ENCODE measurements at regions not wholly inside any gene's neighbourhood (a gene's known extent, or its start where the extent isn't known, plus 50 kb on each side); places are given as distances from the start of the nearest gene placed in this dataset.

DNA sequence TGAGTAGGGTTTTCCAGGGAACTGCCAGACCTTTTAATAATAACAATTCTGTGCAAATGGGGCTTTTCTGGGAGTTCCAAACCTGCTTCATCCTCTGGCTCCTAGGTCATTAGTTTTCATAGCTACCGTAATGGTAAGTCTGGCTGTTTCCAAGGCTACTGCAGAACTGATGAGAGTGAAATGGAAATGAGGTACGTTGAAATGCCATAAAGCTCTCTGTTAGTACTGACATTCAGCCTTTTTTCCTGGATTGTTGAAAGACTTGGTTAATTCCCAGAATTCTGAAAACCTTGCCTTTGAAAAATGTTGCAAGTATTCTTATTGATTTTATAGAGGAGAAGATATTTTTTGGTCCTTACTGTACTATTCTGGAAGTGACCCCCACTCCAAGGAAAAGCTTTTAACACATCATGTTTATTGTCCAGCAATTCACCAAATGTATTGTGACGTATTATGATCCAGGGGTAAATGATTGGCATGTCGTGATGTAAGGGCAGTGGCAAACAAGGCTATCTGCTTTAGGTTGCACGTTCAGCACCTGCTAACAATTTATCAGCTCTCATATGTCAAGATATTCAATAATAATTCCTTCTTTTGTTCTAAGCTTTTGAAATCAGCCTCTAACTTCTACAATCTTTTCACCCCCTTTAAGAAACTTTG, 767.0 kb upstream of the RAB6C start:
- intact Hi-C loops (cut with DNase I) = no loop called here
- Histone ChIP-seq H3K27me3 (replicated peaks; ENCODE audit: insufficient read depth) (no peaks in the 10 kb centered on the region), H3K27ac (no peak overlapping the region), H3K36me3 (no peaks in the 10 kb centered on the region), H3K4me1 (replicated peaks) (no peaks in the 10 kb centered on the region), H3K9me3 (no peaks in the 10 kb centered on the region), H3K4me3 (no peak overlapping the region)
- TF ChIP-seq POLR2A (IDR thresholded peaks at IDR 0.05) = no peak
- TF ChIP-seq CTCF (IDR thresholded peaks at IDR 0.05) = no peak
- TF ChIP-seq POLR2AphosphoS5 (IDR thresholded peaks at IDR 0.05) = no peak
- WGBS = 85% methylated on average over 5 of the region's 5 CpGs
- no peak for DNase-seq (ENCODE audit: low spot score)

- Histone ChIP-seq H3K27ac (no peak overlapping the region), H3K4me3 (no peak overlapping the region), H3K36me3 (no peaks in the 10 kb centered on the region), H3K9me3 (no peaks in the 10 kb centered on the region), H3K4me1 (replicated peaks) (no peaks in the 10 kb centered on the region), H3K27me3 (replicated peaks; ENCODE audit: insufficient read depth) (no peaks in the 10 kb centered on the region)
- 95% methylated on average over 10 of the region's 10 CpGs for WGBS
- no peak for DNase-seq (ENCODE audit: low spot score)
- intact Hi-C loops (cut with DNase I) = no loop called here
- TF ChIP-seq POLR2A (IDR thresholded peaks at IDR 0.05) = no peak
These were observed 755.4 kb upstream of the RAB6C start for GRCh38 chr2:129224022-129224421.

DNA sequence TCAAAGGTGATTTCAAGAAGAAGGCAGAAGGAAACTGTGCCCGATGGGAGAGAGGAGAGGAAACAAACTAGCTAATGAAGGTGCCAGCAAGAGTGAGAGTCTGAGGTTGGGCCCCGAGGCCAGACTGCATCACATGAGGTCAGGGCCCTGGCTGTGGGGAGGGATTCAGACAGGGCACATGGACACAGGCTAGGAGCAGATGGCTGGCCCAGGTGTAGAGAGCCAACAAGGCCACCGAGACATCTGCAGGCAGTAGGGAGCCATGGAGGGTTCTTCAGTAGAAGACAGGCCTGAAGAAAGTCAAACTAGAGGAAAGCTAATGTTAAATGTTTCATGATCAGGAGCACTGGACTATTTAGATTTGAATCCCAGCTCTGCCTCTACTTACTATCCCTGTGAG, 755.0 kb upstream of the RAB6C start:
- no peak overlapping the region for H3K4me3 ChIP-seq
- no peaks in the 10 kb centered on the region for H3K9me3 ChIP-seq
- no peaks in the 10 kb centered on the region for H3K4me1 ChIP-seq (replicated peaks)
- TF ChIP-seq POLR2AphosphoS5 (IDR thresholded peaks at IDR 0.05) (no peak), CTCF (IDR thresholded peaks at IDR 0.05) (no peak), POLR2A (IDR thresholded peaks at IDR 0.05) (no peak)
- DNase-seq (ENCODE audit: low spot score) = no peak
- H3K36me3 ChIP-seq = no peaks in the 10 kb centered on the region
- H3K27me3 ChIP-seq (replicated peaks; ENCODE audit: insufficient read depth) = no peaks in the 10 kb centered on the region
- no peak overlapping the region for H3K27ac ChIP-seq
- intact Hi-C loops (cut with DNase I) = no loop called here
- WGBS = 91% methylated on average over 3 of the region's 3 CpGs

GRCh38 chr2:129229196-129229595, 750.3 kb upstream of the RAB6C start:
- no peaks in the 10 kb centered on the region for H3K27me3 ChIP-seq (replicated peaks; ENCODE audit: insufficient read depth)
- no peaks in the 10 kb centered on the region for H3K9me3 ChIP-seq
- intact Hi-C loops (cut with DNase I) = no loop called here

GRCh38 chr2:129229830-129230441, 749.5 kb upstream of the RAB6C start:
- intact Hi-C loops (cut with DNase I) = no loop called here
- no peaks in the 10 kb centered on the region for H3K36me3 ChIP-seq
- no peaks in the 10 kb centered on the region for H3K4me1 ChIP-seq (replicated peaks)
- no peak for DNase-seq (ENCODE audit: low spot score)
- H3K9me3 ChIP-seq = no peaks in the 10 kb centered on the region
- TF ChIP-seq POLR2A (IDR thresholded peaks at IDR 0.05) (no peak), CTCF (IDR thresholded peaks at IDR 0.05) (no peak), POLR2AphosphoS5 (IDR thresholded peaks at IDR 0.05) (no peak)
- H3K27me3 ChIP-seq (replicated peaks; ENCODE audit: insufficient read depth) = no peaks in the 10 kb centered on the region
- no peak overlapping the region for H3K4me3 ChIP-seq
- no peak overlapping the region for H3K27ac ChIP-seq
- WGBS = 72% methylated on average over 7 of the region's 7 CpGs

More at GRCh38 chr2:129229196-129229595, 750.3 kb upstream of the RAB6C start:
- 57% methylated on average over 3 of the region's 3 CpGs for WGBS
- TF ChIP-seq CTCF (IDR thresholded peaks at IDR 0.05) (no peak), POLR2A (IDR thresholded peaks at IDR 0.05) (no peak), POLR2AphosphoS5 (IDR thresholded peaks at IDR 0.05) (no peak)
- H3K4me1 ChIP-seq (replicated peaks) = no peaks in the 10 kb centered on the region
- DNase-seq (ENCODE audit: low spot score) = no peak
- no peaks in the 10 kb centered on the region for H3K36me3 ChIP-seq
- H3K27ac ChIP-seq = no peak overlapping the region
- H3K4me3 ChIP-seq = no peak overlapping the region

Data from prostate gland (tissue), 2 donors.